Calu3 (cell line): ENCODE measurements at regions not wholly inside any gene's neighbourhood (a gene's known extent, or its start where the extent isn't known, plus 50 kb on each side); places are given as distances from the start of the nearest gene placed in this dataset.

Experiments used
- BruUV-seq: library from RNA; stranded (reverse); fragments of 400-500 nt; replicated peaks from 2 replicates; lab custom pipeline; 2021; lab: Mats Ljungman, UMichigan
- CTCF ChIA-PET: fragments of 300-600 bp; sonication (Branson Sonifier 250); formaldehyde crosslinking; loops from one replicate; lab custom pipeline; 2022; ENCODE audit warnings: antibody characterized with exemption; lab: Charles Lee
- DNase-seq: peaks from one replicate; pipeline ENCODE4 v3.0.0; 2022
- H3K27ac Mint-ChIP-seq: one replicate; pipeline ENCODE4 v1.8.0; 2022; ENCODE audit warnings: mixed read lengths; ENCODE audit not compliant: unreplicated experiment
- H3K27me3 Mint-ChIP-seq: one replicate; pipeline ENCODE4 v1.8.0; 2022; ENCODE audit warnings: mixed read lengths; ENCODE audit not compliant: unreplicated experiment
- H3K36me3 Mint-ChIP-seq: one replicate; pipeline ENCODE4 v1.8.0; 2022; ENCODE audit warnings: mild to moderate bottlenecking, moderate library complexity, mixed read lengths; ENCODE audit not compliant: insufficient read depth, unreplicated experiment
- H3K4me1 Mint-ChIP-seq: one replicate; pipeline ENCODE4 v1.8.0; 2022; ENCODE audit warnings: mild to moderate bottlenecking, low read depth, mixed read lengths; ENCODE audit not compliant: unreplicated experiment
- H3K4me3 Mint-ChIP-seq: one replicate; pipeline ENCODE4 v1.8.0; 2022; ENCODE audit warnings: mild to moderate bottlenecking, low read depth, moderate library complexity, mixed read lengths; ENCODE audit not compliant: unreplicated experiment
- H3K9me3 Mint-ChIP-seq: one replicate; pipeline ENCODE4 v1.8.0; 2022; ENCODE audit warnings: low read depth, mixed read lengths; ENCODE audit not compliant: unreplicated experiment
- CTCF ChIP-seq: fragments of 200-600 bp; IDR thresholded peaks from one replicate; pipeline ENCODE4 v1.8.0; 2022; ENCODE audit warnings: antibody characterized with exemption; ENCODE audit not compliant: unreplicated experiment
- intact Hi-C: fragments of 100-400 bp; cut with micrococcal nuclease; formaldehyde crosslinking; loops from one replicate; pipeline ENCODE4 v1.10.0; 2022; ENCODE audit not compliant: unreplicated experiment

GRCh38 chr2:83388804-83389203 is 1070.3 kb downstream of the SUCLG1 start:
- Mint-ChIP-seq H3K4me3 (no peak overlapping the region), H3K27ac (no peak overlapping the region), H3K4me1 (no peaks in the 10 kb centered on the region), H3K9me3 (peaks cover 9% of the 10 kb centered on the region), H3K27me3 (no peaks in the 10 kb centered on the region), H3K36me3 (no peaks in the 10 kb centered on the region)
- no TSS peak for BruUV-seq
- TF ChIP-seq CTCF, result no peak
- no peak for DNase-seq
- intact Hi-C loops, result no loop called here
- CTCF ChIA-PET, result no interaction called here

- Mint-ChIP-seq H3K4me1 (no peaks in the 10 kb centered on the region), H3K9me3 (peaks cover 16% of the 10 kb centered on the region), H3K27ac (no peak overlapping the region), H3K36me3 (no peaks in the 10 kb centered on the region), H3K27me3 (no peaks in the 10 kb centered on the region), H3K4me3 (no peak overlapping the region)
- DNase-seq, result no peak
- intact Hi-C loops, result no loop called here
- TF ChIP-seq CTCF, result no peak
- no TSS peak for BruUV-seq
- CTCF ChIA-PET, result no interaction called here
These were observed 1072.5 kb downstream of the SUCLG1 start for GRCh38 chr2:83386549-83386948.

GRCh38 chr2:83378921-83379320 is 1080.2 kb downstream of the SUCLG1 start:
- H3K27me3 Mint-ChIP-seq, result no peaks in the 10 kb centered on the region
- no TSS peak for BruUV-seq
- TF ChIP-seq CTCF, result no peak
- no peaks in the 10 kb centered on the region for H3K4me1 Mint-ChIP-seq
- H3K4me3 Mint-ChIP-seq, result no peak overlapping the region
- intact Hi-C loops, result no loop called here
- H3K27ac Mint-ChIP-seq, result no peak overlapping the region
- CTCF ChIA-PET, result no interaction called here
- DNase-seq, result no peak
- H3K36me3 Mint-ChIP-seq, result no peaks in the 10 kb centered on the region
- H3K9me3 Mint-ChIP-seq, result peaks cover 18% of the 10 kb centered on the region

- no TSS peak for BruUV-seq
- Mint-ChIP-seq H3K27me3 (no peaks in the 10 kb centered on the region), H3K36me3 (no peaks in the 10 kb centered on the region), H3K9me3 (peaks cover 19% of the 10 kb centered on the region), H3K4me1 (no peaks in the 10 kb centered on the region), H3K4me3 (no peak overlapping the region), H3K27ac (no peak overlapping the region)
- DNase-seq, result no peak
- intact Hi-C loops, result no loop called here
- no peak for TF ChIP-seq CTCF
- CTCF ChIA-PET, result no interaction called here
These were observed 1082.3 kb downstream of the SUCLG1 start for GRCh38 chr2:83376731-83377130.
